ENCODE measurements at regions not wholly inside any gene's neighbourhood (a gene's known extent, or its start where the extent isn't known, plus 50 kb on each side); places are given as distances from the start of the nearest gene placed in this dataset.

GRCh38 chr2:160916300-160916699, 243.9 kb upstream of the TANK start:
- H3K36me3 Mint-ChIP-seq (ENCODE audit: unreplicated experiment): no peaks in the 10 kb centered on the region
- no peak for DNase-seq
- H3K4me3 Mint-ChIP-seq (ENCODE audit: unreplicated experiment): no peak overlapping the region
- TF ChIP-seq, protein P1, sequence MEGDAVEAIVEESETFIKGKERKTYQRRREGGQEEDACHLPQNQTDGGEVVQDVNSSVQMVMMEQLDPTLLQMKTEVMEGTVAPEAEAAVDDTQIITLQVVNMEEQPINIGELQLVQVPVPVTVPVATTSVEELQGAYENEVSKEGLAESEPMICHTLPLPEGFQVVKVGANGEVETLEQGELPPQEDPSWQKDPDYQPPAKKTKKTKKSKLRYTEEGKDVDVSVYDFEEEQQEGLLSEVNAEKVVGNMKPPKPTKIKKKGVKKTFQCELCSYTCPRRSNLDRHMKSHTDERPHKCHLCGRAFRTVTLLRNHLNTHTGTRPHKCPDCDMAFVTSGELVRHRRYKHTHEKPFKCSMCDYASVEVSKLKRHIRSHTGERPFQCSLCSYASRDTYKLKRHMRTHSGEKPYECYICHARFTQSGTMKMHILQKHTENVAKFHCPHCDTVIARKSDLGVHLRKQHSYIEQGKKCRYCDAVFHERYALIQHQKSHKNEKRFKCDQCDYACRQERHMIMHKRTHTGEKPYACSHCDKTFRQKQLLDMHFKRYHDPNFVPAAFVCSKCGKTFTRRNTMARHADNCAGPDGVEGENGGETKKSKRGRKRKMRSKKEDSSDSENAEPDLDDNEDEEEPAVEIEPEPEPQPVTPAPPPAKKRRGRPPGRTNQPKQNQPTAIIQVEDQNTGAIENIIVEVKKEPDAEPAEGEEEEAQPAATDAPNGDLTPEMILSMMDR (IDR thresholded peaks at IDR 0.05; ENCODE audit: partially characterized antibody, unreplicated experiment): no peak
- H3K27me3 Mint-ChIP-seq (ENCODE audit: unreplicated experiment): peaks cover 2% of the 10 kb centered on the region
- no peaks in the 10 kb centered on the region for H3K4me1 Mint-ChIP-seq (ENCODE audit: low read depth, unreplicated experiment)
- H3K27ac Mint-ChIP-seq (ENCODE audit: unreplicated experiment): no peak overlapping the region
- H3K9me3 Mint-ChIP-seq (ENCODE audit: unreplicated experiment): no peaks in the 10 kb centered on the region

DNA sequence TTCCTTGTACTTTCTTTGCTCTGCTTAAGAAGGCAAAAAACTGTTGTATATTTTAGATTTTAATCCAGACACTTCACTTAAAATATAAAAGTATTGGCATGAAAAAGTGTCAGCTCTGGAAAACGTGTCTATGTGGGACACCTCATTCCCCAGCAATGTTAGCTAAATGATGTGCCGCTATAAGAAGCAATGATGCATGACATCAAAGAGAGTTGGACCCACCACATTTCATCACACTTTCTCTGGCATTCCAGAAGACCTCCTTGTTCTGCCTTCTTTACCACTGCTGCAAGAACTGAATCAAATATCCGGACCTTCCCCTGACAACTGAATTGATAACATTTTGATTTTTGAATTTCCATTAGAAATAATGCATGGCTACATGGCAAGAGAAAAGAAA, 242.4 kb upstream of the TANK start:
- no peak overlapping the region for H3K4me3 Mint-ChIP-seq (ENCODE audit: unreplicated experiment)
- no peaks in the 10 kb centered on the region for H3K27me3 Mint-ChIP-seq (ENCODE audit: unreplicated experiment)
- no peak for DNase-seq
- no peaks in the 10 kb centered on the region for H3K36me3 Mint-ChIP-seq (ENCODE audit: unreplicated experiment)
- H3K27ac Mint-ChIP-seq (ENCODE audit: unreplicated experiment): no peak overlapping the region
- TF ChIP-seq, protein P1 (IDR thresholded peaks at IDR 0.05; ENCODE audit: partially characterized antibody, unreplicated experiment): no peak
- H3K4me1 Mint-ChIP-seq (ENCODE audit: low read depth, unreplicated experiment): no peaks in the 10 kb centered on the region
- no peaks in the 10 kb centered on the region for H3K9me3 Mint-ChIP-seq (ENCODE audit: unreplicated experiment)

GRCh38 chr2:160918258-160918657, 242.0 kb upstream of the TANK start:
- no peak overlapping the region for H3K4me3 Mint-ChIP-seq (ENCODE audit: unreplicated experiment)
- H3K27ac Mint-ChIP-seq (ENCODE audit: unreplicated experiment): no peak overlapping the region
- TF ChIP-seq, protein P1 (IDR thresholded peaks at IDR 0.05; ENCODE audit: partially characterized antibody, unreplicated experiment): no peak
- no peaks in the 10 kb centered on the region for H3K4me1 Mint-ChIP-seq (ENCODE audit: low read depth, unreplicated experiment)
- H3K27me3 Mint-ChIP-seq (ENCODE audit: unreplicated experiment): no peaks in the 10 kb centered on the region
- H3K9me3 Mint-ChIP-seq (ENCODE audit: unreplicated experiment): no peaks in the 10 kb centered on the region
- DNase-seq: no peak
- H3K36me3 Mint-ChIP-seq (ENCODE audit: unreplicated experiment): no peaks in the 10 kb centered on the region

DNA sequence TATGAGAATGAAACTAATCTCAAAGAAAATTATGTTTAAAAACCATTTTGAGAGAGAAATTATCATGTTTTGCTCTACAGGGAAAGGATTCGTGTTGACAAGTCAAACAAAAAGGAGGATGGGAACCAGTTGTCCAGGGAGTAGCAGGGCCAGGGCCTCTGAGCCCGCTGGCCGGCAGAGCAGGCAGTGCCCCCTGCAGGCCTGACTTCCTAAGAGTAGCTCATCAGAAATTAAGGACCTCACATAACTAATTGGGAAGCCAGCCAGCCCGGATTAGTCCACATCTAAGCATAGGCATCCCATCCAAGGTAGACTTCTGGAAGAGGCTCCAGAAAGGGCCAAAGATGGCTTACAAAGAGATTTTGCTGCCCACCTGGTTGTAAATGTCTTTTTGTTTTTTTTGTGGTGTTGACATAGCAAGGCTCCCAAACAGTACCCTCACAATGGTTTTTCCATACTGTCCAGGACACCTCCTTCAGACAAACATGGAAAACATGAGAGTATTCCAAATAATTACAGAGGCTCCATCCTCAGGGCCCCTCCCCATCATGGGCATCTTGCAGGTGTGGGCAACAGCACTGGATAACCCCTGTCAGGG, 241.2 kb upstream of the TANK start:
- H3K9me3 Mint-ChIP-seq (ENCODE audit: unreplicated experiment): no peaks in the 10 kb centered on the region
- no peak overlapping the region for H3K27ac Mint-ChIP-seq (ENCODE audit: unreplicated experiment)
- TF ChIP-seq, protein P1 (IDR thresholded peaks at IDR 0.05; ENCODE audit: partially characterized antibody, unreplicated experiment): peak; percentile 72
- no peaks in the 10 kb centered on the region for H3K36me3 Mint-ChIP-seq (ENCODE audit: unreplicated experiment)
- H3K4me1 Mint-ChIP-seq (ENCODE audit: low read depth, unreplicated experiment): no peaks in the 10 kb centered on the region
- H3K4me3 Mint-ChIP-seq (ENCODE audit: unreplicated experiment): no peak overlapping the region
- no peaks in the 10 kb centered on the region for H3K27me3 Mint-ChIP-seq (ENCODE audit: unreplicated experiment)
- peak; percentile 80 for DNase-seq

DNA sequence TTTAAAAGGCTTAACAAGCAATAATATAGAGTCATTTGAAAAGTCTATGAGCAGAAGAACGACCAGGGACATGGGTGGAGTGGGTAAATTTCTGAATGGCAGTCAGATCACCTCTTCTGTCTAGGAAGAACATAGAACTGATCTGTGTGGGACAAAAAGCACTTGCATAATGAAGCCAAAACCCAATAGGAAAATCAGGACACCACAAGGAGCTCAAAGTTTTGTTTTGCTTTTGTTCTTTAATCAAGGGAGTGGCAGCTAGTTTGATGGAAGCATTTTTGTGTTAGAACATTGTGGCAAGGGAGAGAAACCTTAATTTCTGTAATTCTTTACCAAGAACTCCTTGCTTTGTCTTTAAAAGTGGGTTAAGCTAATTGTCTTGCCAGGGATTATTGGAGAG, 240.2 kb upstream of the TANK start:
- DNase-seq: no peak
- Mint-ChIP-seq H3K27me3 (ENCODE audit: unreplicated experiment) (peaks cover 2% of the 10 kb centered on the region), H3K4me1 (ENCODE audit: low read depth, unreplicated experiment) (no peaks in the 10 kb centered on the region), H3K4me3 (ENCODE audit: unreplicated experiment) (no peak overlapping the region), H3K9me3 (ENCODE audit: unreplicated experiment) (no peaks in the 10 kb centered on the region), H3K27ac (ENCODE audit: unreplicated experiment) (no peak overlapping the region), H3K36me3 (ENCODE audit: unreplicated experiment) (no peaks in the 10 kb centered on the region)
- TF ChIP-seq, protein P1 (IDR thresholded peaks at IDR 0.05; ENCODE audit: partially characterized antibody, unreplicated experiment): no peak

Measured in glutamatergic neuron (in vitro differentiated cells).